Glomerular endothelial cell (primary cell): ENCODE measurements at regions not wholly inside any gene's neighbourhood (a gene's known extent, or its start where the extent isn't known, plus 50 kb on each side); places are given as distances from the start of the nearest gene placed in this dataset.
"Not testable (repeated sequence)": the region's sequence is repeated elsewhere in the genome, so short reads cannot be mapped to it uniquely, and the experiment has no call there.

Experiments used
- DNase-seq: peaks from one replicate; pipeline ENCODE4 v3.0.0-alpha.2; 2011; ENCODE audit warnings: low read depth, low spot score; ENCODE audit errors: extremely low read depth

DNA sequence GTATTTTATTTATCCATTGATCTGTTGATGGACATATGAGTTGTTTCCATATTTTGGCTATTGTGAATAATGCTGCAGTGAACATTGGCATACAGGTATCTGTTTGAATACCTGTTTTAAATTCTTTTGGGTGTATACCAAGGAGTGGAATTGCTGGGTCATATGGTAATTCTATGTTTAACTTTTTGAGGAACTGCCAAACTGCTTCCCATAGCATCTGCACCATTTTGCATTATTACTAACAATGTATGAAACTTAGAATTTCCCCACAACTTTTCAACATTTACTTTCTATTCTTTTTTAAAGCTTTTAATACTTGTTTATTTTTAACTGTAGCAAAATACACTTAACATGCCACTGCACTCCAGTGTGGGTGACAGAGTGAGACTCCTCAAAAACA, 57.0 kb upstream of the MSN start:
- no peak for DNase-seq

DNA sequence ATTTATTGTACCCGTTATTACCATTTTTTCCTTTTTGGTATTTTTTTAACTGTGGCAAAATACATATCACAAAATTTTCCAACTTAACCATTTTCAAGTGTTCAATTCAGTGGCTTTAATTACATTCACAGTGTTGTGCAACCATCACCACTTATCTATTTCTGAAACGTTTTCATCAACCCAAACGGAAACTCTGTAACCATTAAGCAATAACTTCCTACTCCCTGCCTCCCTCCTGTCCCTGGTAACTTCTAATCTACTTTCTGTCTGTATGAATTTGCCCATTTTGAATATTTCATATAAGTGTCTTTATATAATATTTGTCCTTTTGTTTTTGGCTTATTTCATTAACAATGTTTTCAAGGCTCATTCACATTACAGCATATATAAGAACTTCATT, 57.4 kb upstream of the MSN start:
- DNase-seq = no peak

DNA sequence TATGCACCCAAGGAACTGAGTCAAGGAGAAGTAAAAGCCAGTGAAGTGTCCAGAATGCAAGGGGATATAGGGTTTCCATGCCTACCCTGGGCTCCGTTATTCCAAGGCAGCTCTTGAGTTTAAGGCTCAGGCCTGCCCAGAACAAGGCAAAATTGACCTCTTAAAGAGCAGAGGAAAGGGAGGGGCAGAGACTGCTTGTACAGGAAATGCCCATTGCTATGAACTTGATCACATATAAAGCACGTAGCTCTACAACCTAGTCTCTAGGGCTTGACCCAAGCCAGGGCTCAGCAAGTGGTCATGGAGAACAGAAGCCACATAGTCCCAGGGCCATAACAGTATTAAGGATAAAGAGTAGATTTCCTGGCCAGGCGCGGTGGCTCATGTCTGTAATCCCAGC, 58.2 kb upstream of the MSN start:
- DNase-seq = no peak

DNA sequence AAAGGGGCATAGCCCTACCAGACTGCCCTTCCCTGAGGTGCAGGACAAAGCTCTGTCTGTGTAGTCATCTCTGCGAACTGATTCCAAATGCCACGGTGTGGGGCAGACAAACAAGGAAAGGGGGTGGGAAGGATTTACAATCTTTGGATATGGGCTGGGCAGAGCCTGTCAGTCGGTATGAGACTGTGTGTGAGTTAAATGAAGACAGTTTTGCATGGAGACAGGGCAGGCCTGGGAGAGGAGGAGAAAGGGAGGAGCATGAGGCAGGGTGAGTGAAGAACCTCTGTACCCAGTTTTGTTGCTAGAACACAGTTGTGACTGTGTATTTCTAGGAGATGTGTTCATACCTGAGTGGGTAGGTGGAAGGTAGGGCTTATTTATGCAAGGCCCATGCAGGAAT, 59.4 kb upstream of the MSN start:
- no peak for DNase-seq

DNA sequence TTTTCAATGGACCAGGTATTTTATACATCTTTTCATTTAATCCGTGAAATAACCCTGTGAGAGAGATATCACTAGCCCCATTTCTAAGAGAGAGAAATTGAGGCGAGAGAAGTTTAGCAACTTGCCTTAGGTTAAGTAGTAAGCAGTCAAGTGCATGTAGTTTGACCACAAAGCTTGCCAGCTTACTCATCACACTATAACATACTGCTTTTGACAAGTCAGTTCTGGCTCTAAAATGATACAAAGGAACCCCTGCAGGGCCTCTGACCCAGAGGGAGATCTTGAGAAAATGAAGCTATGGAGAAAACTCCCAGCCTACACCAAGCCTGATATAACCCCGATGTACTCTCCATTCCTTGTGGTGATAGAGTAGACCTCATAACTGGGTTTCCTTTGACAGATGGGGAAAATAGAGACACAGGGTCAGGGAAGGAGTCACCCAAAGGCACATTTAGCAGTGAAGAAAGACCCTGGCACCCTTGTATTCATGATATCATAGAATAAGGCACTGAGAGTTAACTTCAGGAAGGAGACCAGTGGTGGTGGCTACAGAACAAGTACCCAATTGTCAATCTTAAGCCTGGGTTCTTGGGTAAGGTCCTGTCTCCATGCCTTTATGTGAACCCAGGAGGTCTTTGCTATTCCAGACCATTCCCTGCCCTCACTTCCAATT, 60.2 kb upstream of the MSN start:
- DNase-seq = no peak

DNA sequence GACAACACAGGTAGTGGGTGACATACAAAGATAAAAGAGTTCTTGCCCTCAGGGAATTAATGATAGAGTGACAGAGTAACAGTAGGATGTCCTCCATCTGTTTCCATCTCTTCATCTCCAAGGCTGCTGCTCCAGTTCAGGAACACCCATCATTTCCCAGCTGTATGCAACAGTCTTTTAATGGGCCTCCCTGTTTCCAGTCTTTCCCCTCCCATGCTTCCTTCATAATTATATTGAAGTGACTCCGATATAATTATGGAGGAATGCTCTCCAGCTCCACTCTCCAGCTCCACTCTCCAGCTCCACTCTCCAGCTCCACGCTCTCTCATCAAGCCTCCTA, 65.3 kb upstream of the MSN start:
- no peak for DNase-seq

DNA sequence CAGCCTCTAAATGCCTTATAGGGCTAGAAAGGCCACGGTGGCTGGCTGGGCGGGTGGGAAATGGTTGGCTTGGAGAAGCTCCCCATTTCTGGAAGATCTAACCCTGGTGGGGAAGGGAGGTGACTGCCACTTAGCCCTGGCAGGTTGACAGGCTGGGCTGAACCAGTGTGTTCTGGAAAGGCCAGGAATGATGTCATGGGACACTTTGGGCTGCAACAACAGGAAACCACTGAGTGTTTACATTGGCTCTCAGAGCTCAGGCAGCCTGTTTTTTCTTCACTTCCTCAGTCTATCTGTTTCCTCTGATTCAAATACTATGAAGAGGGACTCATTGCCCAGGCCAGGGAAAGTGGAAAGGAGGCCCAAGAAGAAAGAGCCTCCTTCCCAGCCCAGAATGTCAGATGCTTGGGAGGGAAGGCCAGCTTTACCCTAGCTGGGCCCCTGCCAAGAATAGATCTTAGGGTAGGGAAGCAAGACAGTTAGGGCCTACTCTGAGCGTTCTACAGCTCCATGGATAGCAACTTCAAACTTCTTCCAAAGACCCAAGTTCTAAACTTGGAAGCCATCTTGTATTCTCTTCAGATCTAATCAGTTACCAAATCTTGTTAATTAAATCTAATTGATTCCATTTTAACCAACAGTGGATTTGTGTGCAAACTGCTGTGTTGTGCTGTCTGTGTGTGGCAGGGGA, 65.8 kb upstream of the MSN start:
- peak; percentile 89 for DNase-seq

DNA sequence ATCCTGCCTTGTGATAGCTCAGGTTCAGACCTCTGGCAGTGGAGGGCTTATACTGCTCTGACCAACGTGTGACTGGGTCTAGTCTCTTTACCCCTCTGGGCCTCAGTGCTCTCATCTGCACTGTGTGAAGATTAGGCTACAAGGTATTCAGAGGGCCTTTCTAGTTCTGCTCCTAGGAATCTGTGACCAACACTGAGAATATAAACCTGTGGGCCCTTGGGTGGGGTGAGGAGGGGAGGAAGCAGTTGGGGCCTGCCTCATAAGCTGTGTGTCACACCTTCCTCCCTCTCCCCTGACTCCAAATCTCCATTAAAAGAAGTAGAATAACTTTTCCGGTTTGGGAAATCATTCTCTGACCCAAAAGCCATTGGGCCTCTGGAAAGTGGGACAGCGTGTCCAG, 66.3 kb upstream of the MSN start:
- no peak for DNase-seq

DNA sequence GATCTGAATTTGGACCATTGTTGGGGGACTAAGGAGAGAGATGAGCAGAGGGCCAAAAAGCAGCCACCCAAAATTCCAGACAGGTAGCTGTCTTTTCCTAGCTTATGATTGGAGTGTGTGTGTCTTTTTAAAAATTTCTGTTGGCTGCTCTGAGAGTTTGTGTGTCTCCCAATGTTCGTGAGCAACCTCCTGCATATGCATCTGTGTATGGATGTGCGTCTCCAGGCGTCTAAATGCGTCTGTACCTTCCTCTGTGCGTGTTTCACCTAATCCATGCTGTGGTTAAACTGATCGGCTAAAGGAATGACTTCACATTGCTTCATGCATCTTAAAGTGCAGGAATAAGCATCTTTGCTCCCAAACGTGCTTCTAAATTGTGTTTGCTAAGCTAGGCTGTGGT, 65.5 kb upstream of the LAS1L start:
- DNase-seq = no peak

DNA sequence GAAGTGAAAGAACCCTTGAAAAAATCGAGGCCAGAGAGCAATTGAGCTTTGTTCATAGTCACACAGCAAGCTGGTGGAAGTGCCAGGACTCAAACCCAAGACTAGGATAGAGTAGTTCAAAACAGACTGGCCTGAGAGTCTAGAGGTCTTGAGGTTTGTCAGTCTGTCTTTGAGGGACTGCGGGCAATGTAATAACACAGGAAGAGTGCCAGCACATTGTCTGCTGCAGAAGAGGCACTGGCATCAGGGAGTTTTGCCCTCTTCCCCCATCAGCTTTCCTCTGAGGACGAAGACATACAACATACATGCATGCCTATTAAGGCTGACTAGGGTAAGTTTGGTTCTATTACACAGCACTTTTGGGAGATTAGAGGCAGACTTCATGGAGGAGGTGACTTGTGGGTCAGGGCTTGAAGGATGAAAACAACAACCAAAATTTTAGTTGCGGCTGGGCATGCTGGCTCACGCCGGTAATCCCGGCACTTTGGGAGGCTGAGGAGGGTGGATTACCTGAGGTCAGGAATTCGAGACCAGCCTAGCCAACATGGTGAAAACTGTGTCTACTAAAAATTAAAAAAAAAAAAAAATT, 64.1 kb upstream of the LAS1L start:
- DNase-seq = no peak

DNA sequence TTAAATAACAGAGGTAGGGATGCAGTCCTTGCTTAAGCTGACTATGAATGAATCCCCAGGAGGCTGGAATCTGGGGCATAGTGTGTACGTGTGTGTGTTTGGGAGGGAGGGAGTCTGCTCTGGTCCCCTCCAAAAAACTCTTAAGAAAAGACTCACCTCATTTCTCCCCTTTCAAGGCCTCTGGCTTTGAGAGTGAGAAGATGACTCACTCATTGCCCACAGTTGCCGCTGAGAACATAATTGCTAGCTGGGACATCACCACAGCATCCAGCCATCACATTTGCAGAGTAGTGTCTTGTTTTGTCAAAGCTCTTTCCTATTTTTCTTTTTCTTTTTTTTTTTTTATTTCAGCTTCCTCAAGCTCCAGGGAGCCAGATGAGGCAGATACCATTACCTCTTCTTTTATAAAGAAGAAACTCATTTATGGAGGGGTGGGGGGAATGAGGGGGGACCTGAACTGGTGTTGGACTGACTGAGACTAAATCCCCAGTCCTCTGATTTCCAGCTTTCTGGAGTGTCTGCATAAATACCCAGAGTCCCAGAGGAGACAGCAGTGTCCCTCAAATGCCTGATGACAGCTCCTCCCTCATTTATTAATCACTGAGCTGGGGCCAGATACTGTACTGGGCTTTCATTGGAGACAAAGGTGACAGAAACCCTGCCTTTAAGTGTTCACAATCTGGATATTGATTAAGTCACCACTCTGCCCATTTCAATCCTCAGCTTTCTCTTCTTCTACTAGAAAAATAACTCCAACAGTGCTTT, 61.9 kb upstream of the LAS1L start:
- no peak for DNase-seq

DNA sequence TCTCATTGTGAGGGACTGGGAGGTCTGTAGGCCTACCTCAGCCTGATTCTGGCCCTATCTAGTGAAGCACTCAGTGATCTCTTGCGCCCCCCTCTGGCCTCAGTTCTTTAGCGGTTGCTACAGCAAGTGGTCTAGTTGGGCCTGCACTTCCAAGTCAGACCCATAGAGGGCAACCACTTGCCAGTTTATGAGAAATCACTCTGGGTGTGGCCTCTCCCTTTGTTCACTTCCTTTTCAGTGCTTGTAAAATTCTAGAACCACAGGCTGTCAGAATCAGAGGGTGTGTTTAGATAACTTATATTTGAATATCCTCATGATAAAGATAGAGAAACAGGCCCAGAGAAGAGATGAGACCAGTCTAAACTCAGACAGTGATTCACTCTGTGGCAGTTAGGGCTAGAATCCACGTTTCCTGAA, 60.9 kb upstream of the LAS1L start:
- peak; percentile 88 for DNase-seq

DNA sequence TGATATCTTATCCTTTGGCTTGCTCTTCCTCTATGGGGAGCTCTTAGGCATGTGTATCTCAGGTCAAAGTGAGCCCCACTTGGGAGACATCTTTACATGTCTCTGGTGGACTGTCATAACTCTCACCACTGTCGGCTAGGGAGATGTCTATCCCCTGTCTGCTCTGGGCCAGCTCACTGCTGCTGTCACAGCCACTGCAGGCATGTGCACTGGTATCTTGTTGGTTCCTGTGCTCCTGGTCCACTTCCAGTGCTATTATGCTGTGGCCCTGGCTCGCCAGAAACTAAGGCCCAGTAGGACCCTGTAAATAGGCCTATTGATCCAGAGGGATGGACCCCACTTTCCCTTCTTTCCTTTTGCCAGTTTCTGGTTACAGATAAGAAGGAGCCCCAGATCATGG, 56.6 kb upstream of the LAS1L start:
- no peak for DNase-seq

DNA sequence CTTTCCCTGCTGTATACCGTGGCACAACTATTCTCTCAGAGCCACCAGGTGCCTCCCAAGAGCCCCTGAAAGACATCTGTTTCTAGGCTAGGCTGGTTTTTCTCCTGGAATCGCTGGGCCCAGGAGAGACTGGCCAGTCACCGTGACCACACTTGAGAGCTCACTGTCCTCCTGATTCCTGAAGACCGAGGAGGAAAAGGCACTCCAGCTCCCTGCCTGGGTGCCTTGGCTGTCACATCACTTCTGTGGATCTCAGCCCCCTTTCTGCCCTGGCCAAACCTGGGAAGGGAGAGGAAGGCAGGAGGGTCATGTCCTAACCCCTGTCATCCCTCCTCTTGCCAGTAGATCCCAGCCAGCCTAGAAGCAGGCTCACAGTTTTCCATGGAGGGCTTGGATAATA, 54.7 kb upstream of the LAS1L start:
- DNase-seq = no peak

DNA sequence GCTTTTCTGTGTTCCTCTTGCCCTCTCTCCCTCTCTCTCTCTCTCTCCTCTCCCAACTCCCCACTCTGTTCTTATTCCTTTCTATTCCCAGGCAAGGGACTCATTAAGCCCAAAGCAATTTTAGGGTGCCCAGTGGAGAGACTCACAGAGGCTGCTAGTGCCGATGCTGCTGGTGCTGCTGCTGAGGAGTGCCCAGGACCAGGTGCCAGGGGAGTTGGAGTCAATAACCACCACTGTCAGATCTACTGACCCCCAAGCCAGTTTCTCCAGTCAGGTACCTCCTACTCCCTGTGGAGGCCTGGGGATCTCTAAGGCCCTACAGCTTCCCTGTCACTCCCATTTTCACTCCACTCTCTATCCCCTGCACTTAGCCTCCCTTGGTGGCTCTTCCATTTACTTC, 54.2 kb upstream of the LAS1L start:
- no peak for DNase-seq

DNA sequence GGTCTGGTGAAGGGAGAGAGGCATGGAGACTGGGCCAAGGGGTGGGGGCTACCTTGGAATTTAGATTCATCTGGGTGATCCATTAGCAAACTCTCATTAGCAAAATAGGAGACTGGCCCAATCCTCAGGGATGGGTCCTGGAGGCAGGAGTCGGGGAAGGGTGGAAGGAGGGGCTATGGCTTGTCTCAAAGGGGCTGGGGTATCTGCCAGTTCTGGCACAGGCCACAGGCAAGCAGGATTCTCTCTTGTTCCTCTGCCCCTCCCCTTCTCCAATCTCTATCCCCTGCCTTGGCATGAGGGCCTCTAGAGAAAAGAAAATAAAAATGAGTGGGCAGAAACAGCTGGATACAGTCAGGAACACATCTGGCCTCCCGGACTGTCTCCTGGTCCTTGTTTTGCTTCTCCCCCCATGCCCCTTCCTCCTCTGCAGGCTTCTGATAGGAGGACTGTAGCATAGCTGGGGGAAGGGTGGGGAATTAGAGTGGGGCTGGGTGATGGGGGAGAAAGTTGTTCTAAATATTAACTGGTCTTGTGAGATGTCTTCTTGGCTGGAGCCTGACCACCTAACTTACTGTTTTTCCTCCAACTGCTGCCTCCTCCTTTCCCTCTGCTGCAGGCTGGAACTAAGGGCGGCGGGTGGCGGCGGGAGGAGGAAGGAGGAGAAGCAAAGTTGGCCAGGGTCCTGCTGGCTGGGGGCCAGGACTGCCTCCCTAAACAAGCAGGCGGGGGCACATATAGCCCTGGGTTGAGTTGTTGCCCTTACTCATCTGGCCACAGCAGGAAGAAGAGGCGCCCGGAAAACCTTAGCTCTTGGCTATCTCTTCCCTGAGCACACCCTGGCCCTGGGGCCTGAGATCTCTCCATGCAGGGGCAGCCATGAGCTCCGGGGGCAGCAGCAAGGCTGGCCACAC, 53.3 kb upstream of the LAS1L start:
- DNase-seq = no peak

DNA sequence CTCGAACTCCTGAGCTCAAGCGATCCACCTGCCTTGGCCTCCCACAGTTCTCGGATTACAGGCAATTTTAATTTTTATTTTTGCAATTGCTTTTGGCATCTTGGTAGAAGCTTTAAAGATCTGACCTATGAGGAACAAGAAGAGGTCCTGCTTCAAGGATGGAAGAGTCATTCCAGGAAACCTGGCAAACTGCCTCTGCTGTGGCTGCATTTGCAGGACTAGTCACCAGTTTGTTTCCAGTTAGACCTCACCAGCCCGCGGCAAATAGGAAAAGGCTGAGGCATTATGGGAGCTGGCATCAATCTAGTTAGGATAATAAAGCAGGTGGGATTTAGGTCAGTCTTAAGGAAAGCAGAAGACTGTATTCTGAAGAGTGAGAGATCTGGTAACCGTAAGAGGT, 51.9 kb upstream of the LAS1L start:
- no peak for DNase-seq

DNA sequence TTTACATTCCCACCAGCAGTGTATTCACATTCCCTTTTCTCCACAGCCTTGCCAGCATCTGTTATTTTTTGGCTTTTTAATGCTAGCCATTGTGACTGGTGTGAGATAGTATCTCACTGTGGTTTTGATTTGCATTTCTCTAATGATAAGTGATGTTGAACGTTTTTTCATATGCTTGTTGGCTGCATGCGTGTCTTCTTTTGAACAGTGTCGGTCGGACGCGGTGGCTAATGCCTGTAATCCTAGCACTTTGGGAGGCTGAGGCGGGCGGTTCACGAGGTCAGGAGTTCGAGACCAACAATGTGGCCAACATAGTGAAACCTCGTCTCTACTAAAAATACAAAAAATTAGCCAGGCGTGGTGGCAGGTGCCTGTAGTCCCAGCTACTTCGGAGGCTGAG, 50.6 kb upstream of the LAS1L start:
- DNase-seq = not testable (repeated sequence)
